ENCODE measurements at regions not wholly inside any gene's neighbourhood (a gene's known extent, or its start where the extent isn't known, plus 50 kb on each side); places are given as distances from the start of the nearest gene placed in this dataset.

GRCh38 chr2:42117182-42117579 lies 52.0 kb upstream of the EML4 start:
- TF ChIP-seq CTCF (IDR thresholded peaks at IDR 0.05) = no peak
- no peak for TF ChIP-seq POLR2A (IDR thresholded peaks at IDR 0.05)

Measured in uterus (tissue), 2 donors.